GM12875 (cell line): ENCODE measurements at regions not wholly inside any gene's neighbourhood (a gene's known extent, or its start where the extent isn't known, plus 50 kb on each side); places are given as distances from the start of the nearest gene placed in this dataset.

Source experiments
- H3K4me3 ChIP-seq: one replicate; pipeline ENCODE4 v1.5.1; 2011; ENCODE audit warnings: low read depth, low read length, control low read depth
- CTCF ChIP-seq: IDR thresholded peaks from 2 replicates; pipeline ENCODE4 v1.5.1; 2011; ENCODE audit warnings: low read depth, mild to moderate bottlenecking, control low read depth, inconsistent platforms, low read length, moderate library complexity, borderline replicate concordance; ENCODE audit not compliant: insufficient read depth

GRCh38 chr2:187207126-187207525 lies 240.9 kb downstream of the CALCRL start:
- TF ChIP-seq CTCF, result no peak

GRCh38 chr2:187206471-187206870 lies 241.6 kb downstream of the CALCRL start:
- no peak overlapping the region for H3K4me3 ChIP-seq
- no peak for TF ChIP-seq CTCF

More at GRCh38 chr2:187207126-187207525, 240.9 kb downstream of the CALCRL start:
- H3K4me3 ChIP-seq, result no peak overlapping the region

- no peak overlapping the region for H3K4me3 ChIP-seq
- no peak for TF ChIP-seq CTCF
These were observed 242.0 kb downstream of the CALCRL start for GRCh38 chr2:187206071-187206470.

GRCh38 chr2:187198136-187198535 lies 249.9 kb downstream of the CALCRL start:
- H3K4me3 ChIP-seq, result no peak overlapping the region
- TF ChIP-seq CTCF, result no peak

- no peak overlapping the region for H3K4me3 ChIP-seq
- TF ChIP-seq CTCF, result no peak
These were observed 254.0 kb downstream of the CALCRL start for GRCh38 chr2:187194049-187194448.

GRCh38 chr2:187188783-187189631 lies 259.0 kb downstream of the CALCRL start:
- TF ChIP-seq CTCF, result no peak
- no peak overlapping the region for H3K4me3 ChIP-seq

GRCh38 chr2:187187519-187187918 lies 260.5 kb downstream of the CALCRL start:
- H3K4me3 ChIP-seq, result no peak overlapping the region
- no peak for TF ChIP-seq CTCF
